ENCODE measurements at regions not wholly inside any gene's neighbourhood (a gene's known extent, or its start where the extent isn't known, plus 50 kb on each side); places are given as distances from the start of the nearest gene placed in this dataset.

DNA sequence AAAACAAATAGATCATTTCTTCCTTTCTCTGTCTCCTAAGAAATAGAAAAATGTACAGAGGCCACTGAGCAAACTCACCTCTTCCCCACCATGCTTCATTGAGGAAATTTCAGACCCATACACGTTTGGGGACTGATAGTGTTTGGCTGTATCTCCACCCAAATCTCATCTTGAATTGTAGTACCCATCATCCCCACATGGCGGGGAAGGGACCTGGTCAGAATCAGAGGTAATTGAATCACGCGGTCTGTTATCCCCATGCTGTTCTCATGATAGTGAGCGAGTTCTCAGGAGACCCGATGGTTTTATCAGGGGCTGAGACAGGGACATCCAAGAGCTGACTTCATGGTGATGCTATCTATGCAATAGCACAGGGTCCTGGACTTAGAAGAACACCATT, 1655.8 kb downstream of the MAT2B start (continued):
- TF ChIP-seq ZNF318 (CRISPR knock-in tag; IDR thresholded peaks at IDR 0.05), result no peak
- TF ChIP-seq ZNF383 (CRISPR knock-in tag; IDR thresholded peaks at IDR 0.05; ENCODE audit: borderline replicate concordance), result no peak

GRCh38 chr5:165163861-165164260, 1658.4 kb downstream of the MAT2B start:
- 3% methylated on average over 2 of the region's 2 CpGs for WGBS (ENCODE audit: low lambda C conversion rate)
- Histone ChIP-seq H3K9ac (ENCODE audit: insufficient read depth, low read depth, low read length) (no peak overlapping the region), H3K4me1 (ENCODE audit: insufficient read depth, low read length) (no peaks in the 10 kb centered on the region), H3K36me3 (replicated peaks in 1 of 2; ENCODE audit: control insufficient read depth in 1 of 2, insufficient read depth in 2 of 2, low read length in 2 of 2) (no peaks in the 10 kb centered on the region), H3K79me2 (ENCODE audit: insufficient read depth, low read length) (no peaks in the 10 kb centered on the region), H3K9me3 (ENCODE audit: low read length) (peaks cover 63% of the 10 kb centered on the region), H3K27ac (ENCODE audit: extremely low read length, insufficient read depth, low read length) (no peak overlapping the region), H2AFZ (ENCODE audit: low read length) (no peak overlapping the region), H3K4me3 (replicated peaks in 1 of 3; ENCODE audit: insufficient read depth in 1 of 3, low read depth in 2 of 3, low read length in 3 of 3) (no peak overlapping the region), H3K4me2 (ENCODE audit: low read depth, low read length) (no peak overlapping the region), H3K27me3 (ENCODE audit: control insufficient read depth in 1 of 2, insufficient read depth in 2 of 2, low read length in 2 of 2) (no peaks in the 10 kb centered on the region), H4K20me1 (ENCODE audit: insufficient read depth, low read length) (no peaks in the 10 kb centered on the region)
- ChIA-PET POLR2A (no interaction called here), CTCF (ENCODE audit: low intra/inter-chr PET ratio, low total read pairs) (no interaction called here)
- intact Hi-C loops (cut with micrococcal nuclease; ENCODE audit: unreplicated experiment), result no loop called here
- no peak for FAIRE-seq
- TF ChIP-seq ATAD3A (CRISPR knock-in tag; IDR thresholded peaks at IDR 0.05), result no peak
- TF ChIP-seq MBNL3 (CRISPR knock-in tag; conservative IDR thresholded peaks at IDR 0.05), result no peak
- TF ChIP-seq ZSCAN30 (CRISPR knock-in tag; IDR thresholded peaks at IDR 0.05), result no peak
- no peak for TF ChIP-seq HNF4G (IDR thresholded peaks at IDR 0.05; ENCODE audit: borderline replicate concordance, low read depth, low read length)
- TF ChIP-seq HNF4G (CRISPR knock-in tag; IDR thresholded peaks at IDR 0.05; ENCODE audit: borderline replicate concordance, low read depth), result no peak
- no peak for TF ChIP-seq ADNP (CRISPR knock-in tag; IDR thresholded peaks at IDR 0.05)
- no peak for TF ChIP-seq ZC3H13 (CRISPR knock-in tag; IDR thresholded peaks at IDR 0.05)
- TF ChIP-seq ZNF484 (CRISPR knock-in tag; IDR thresholded peaks at IDR 0.05; ENCODE audit: borderline replicate concordance, low read depth), result no peak
- TF ChIP-seq TFE3 (CRISPR knock-in tag; IDR thresholded peaks at IDR 0.05), result no peak
- no peak for TF ChIP-seq SAP130 (CRISPR knock-in tag; IDR thresholded peaks at IDR 0.05; ENCODE audit: low read depth)
- no peak for TF ChIP-seq NCOR1 (IDR thresholded peaks at IDR 0.05; ENCODE audit: borderline replicate concordance, low read length)
- BruUV-seq (replicated peaks), result no TSS peak
- ATAC-seq, result no peak
- no peak for DNase-seq (ENCODE audit: low spot score)
- in situ Hi-C loops (cut with HindIII; ENCODE audit: extremely low pct_ligation_motif_present, low pct_unique_long_range_greater_than_20kb), result no loop called here
